ENCODE measurements at regions not wholly inside any gene's neighbourhood (a gene's known extent, or its start where the extent isn't known, plus 50 kb on each side); places are given as distances from the start of the nearest gene placed in this dataset.

GRCh38 chr10:64394744-64395143 lies 873.5 kb downstream of the REEP3 start:
- Histone ChIP-seq H3K27me3 (ENCODE audit: control insufficient read depth in 1 of 2, insufficient read depth in 2 of 2, low read length in 1 of 2) (no peaks in the 10 kb centered on the region), H3K9me3 (ENCODE audit: control insufficient read depth, low read length) (no peaks in the 10 kb centered on the region), H3K4me1 (ENCODE audit: control insufficient read depth in 1 of 2, insufficient read depth in 2 of 2, low read length in 2 of 2) (peaks cover 0 to 3% of the 10 kb centered on the region in 2 donors), H3K4me3 (ENCODE audit: low read length in 2 of 2) (no peak overlapping the region), H3K36me3 (ENCODE audit: control insufficient read depth in 1 of 2, insufficient read depth in 2 of 2, low read length in 1 of 2) (no peaks in the 10 kb centered on the region), H3K27ac (ENCODE audit: low read depth in 1 of 2, low read length in 2 of 2) (no peak overlapping the region)
- DNase-seq (no peak), ATAC-seq (ENCODE audit: low FRiP score) (no peak)
- intact Hi-C loops (cut with DNase I): no loop called here
- WGBS, 2 donors: 37 to 40% methylated on average over 1 of the region's 1 CpG

DNA sequence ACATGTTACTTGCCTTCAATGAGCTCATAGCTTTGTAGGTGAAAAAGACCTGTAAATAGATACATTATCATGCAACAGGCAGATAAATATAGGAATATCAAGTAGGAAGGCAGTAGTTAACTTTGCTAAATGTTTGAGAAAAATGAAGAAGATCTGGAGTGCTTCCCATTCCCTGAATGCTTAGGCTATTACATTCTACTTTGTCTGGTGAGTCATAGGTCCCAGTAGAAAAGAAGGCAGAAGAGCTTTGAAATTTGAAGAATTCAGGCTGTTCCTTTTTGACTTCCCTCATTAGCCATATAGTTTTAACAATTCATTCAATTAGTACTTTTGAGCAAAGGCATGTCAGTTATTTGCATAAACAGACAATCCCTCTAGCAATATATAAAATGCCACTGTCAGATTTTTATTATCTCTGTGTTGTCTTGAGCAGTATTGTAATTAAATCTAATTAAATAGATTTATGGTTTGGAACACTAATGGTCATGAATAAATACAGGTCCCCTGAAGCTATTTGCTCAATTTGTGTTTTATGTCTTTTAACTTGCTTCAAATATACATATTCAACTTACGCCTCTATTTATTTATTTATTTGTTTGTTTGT lies 875.0 kb downstream of the REEP3 start:
- 88 to 94% methylated on average over 1 of the region's 1 CpG for WGBS, 2 donors
- ATAC-seq (ENCODE audit: low FRiP score): no peak

DNA sequence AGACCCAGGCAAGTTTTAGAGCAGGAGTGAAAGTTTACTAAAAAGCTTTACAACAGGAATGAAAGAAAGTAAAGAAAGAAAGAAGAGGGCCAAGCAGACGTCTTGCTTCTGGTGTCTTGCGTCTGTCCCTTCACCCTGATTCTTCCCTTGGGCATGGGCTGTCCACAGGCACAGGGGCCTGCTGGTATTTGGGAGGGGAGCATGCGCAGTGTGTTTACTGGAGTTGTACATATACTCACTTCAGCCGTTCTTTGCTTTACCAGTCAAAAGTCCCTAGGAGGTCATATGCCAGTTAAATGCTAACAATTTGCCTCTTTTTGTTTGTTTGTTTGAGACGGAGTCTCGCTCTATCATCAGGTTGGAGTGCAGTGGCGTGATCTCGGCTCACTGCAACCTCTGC lies 875.9 kb downstream of the REEP3 start:
- H3K4me3 ChIP-seq (ENCODE audit: low read length in 2 of 2): no peak overlapping the region
- no peak for DNase-seq
- no peaks in the 10 kb centered on the region for H3K27me3 ChIP-seq (ENCODE audit: control insufficient read depth in 1 of 2, insufficient read depth in 2 of 2, low read length in 1 of 2)
- ATAC-seq (ENCODE audit: low FRiP score): no peak
- 88 to 92% methylated on average over 8 of the region's 8 CpGs for WGBS, 2 donors
- H3K4me1 ChIP-seq (ENCODE audit: control insufficient read depth in 1 of 2, insufficient read depth in 2 of 2, low read length in 2 of 2): peaks cover 0 to 3% of the 10 kb centered on the region in 2 donors
- H3K9me3 ChIP-seq (ENCODE audit: control insufficient read depth, low read length): no peaks in the 10 kb centered on the region
- H3K27ac ChIP-seq (ENCODE audit: low read depth in 1 of 2, low read length in 2 of 2): no peak overlapping the region
- no peaks in the 10 kb centered on the region for H3K36me3 ChIP-seq (ENCODE audit: control insufficient read depth in 1 of 2, insufficient read depth in 2 of 2, low read length in 1 of 2)
- intact Hi-C loops (cut with DNase I): no loop called here

More for the DNA sequence above, 875.0 kb downstream of the REEP3 start:
- no peak for DNase-seq
- no peak overlapping the region for H3K4me3 ChIP-seq (ENCODE audit: low read length in 2 of 2)
- no peak overlapping the region for H3K27ac ChIP-seq (ENCODE audit: low read depth in 1 of 2, low read length in 2 of 2)
- no peaks in the 10 kb centered on the region for H3K9me3 ChIP-seq (ENCODE audit: control insufficient read depth, low read length)
- H3K4me1 ChIP-seq (ENCODE audit: control insufficient read depth in 1 of 2, insufficient read depth in 2 of 2, low read length in 2 of 2): peaks cover 0 to 3% of the 10 kb centered on the region in 2 donors
- no peaks in the 10 kb centered on the region for H3K36me3 ChIP-seq (ENCODE audit: control insufficient read depth in 1 of 2, insufficient read depth in 2 of 2, low read length in 1 of 2)
- intact Hi-C loops (cut with DNase I): no loop called here
- no peaks in the 10 kb centered on the region for H3K27me3 ChIP-seq (ENCODE audit: control insufficient read depth in 1 of 2, insufficient read depth in 2 of 2, low read length in 1 of 2)

DNA sequence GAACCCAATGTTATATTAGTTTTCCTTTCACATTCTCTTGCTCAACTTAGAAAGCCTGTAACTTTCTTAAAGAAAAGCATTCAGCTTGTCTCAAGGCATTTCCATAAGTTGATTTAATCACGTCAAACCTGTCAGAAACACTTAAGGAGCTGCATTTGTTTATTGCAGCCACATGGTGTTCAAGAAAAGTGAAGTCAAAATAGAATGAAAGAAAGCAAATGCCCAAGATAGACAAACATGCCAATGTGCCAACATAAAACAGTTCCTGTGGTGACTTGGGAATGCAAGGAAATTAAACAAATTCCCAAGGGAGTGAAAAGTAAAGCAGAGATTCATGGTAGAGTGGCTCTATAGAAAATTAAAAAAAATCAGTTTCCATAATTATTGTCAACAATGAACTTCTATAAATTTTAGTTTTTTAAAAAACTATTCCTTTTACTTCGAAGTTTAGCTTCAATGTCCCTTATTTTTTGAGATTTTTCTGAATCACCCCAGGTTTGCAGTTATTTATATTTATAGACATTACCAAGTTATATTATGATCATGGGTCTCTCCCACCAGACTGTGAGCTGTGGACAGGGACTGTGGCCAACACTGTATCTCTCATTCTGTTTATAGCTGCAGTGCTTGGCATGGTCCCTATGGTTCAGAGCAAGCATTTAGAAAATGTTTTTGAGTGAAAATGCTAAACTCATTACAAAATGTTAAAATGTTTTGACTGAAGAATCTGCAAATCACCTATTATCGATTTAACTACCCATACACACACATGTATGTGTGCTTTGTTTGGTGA lies 887.4 kb downstream of the REEP3 start:
- Histone ChIP-seq H3K36me3 (ENCODE audit: control insufficient read depth in 1 of 2, insufficient read depth in 2 of 2, low read length in 1 of 2) (no peaks in the 10 kb centered on the region), H3K4me1 (ENCODE audit: control insufficient read depth in 1 of 2, insufficient read depth in 2 of 2, low read length in 2 of 2) (no peaks in the 10 kb centered on the region), H3K27me3 (ENCODE audit: control insufficient read depth in 1 of 2, insufficient read depth in 2 of 2, low read length in 1 of 2) (no peaks in the 10 kb centered on the region), H3K4me3 (ENCODE audit: low read length in 2 of 2) (no peak overlapping the region), H3K27ac (ENCODE audit: low read depth in 1 of 2, low read length in 2 of 2) (no peak overlapping the region), H3K9me3 (ENCODE audit: control insufficient read depth, low read length) (no peaks in the 10 kb centered on the region)
- no peak for ATAC-seq (ENCODE audit: low FRiP score)
- no peak for DNase-seq
- intact Hi-C loops (cut with DNase I): no loop called here
- 39 to 43% methylated on average over 3 of the region's 3 CpGs for WGBS, 2 donors

DNA sequence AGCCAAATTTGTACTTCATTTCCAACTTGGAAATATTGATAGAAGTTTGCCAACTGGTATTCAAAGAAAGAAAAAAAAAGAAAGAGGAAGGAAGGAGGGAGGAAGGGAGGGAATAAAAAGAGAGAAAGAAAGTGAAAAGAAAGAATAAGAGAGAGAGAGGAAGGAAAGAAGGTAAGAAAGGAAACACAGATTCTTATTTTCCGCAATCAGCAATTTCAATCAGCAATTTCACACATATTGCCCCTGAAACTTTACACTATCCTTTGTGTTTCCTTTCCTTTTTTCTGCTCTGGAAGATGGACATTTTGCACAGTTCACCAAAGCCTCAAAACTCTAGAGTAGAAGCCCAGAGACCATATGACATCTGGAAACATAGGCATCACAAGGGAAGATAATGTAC lies 888.1 kb downstream of the REEP3 start:
- Histone ChIP-seq H3K4me3 (ENCODE audit: low read length in 2 of 2) (no peak overlapping the region), H3K36me3 (ENCODE audit: control insufficient read depth in 1 of 2, insufficient read depth in 2 of 2, low read length in 1 of 2) (no peaks in the 10 kb centered on the region), H3K4me1 (ENCODE audit: control insufficient read depth in 1 of 2, insufficient read depth in 2 of 2, low read length in 2 of 2) (no peaks in the 10 kb centered on the region), H3K27me3 (ENCODE audit: control insufficient read depth in 1 of 2, insufficient read depth in 2 of 2, low read length in 1 of 2) (no peaks in the 10 kb centered on the region), H3K9me3 (ENCODE audit: control insufficient read depth, low read length) (no peaks in the 10 kb centered on the region), H3K27ac (ENCODE audit: low read depth in 1 of 2, low read length in 2 of 2) (no peak overlapping the region)
- intact Hi-C loops (cut with DNase I): no loop called here
- ATAC-seq (ENCODE audit: low FRiP score) (no peak), DNase-seq (no peak)
- WGBS, 2 donors: 95 to 100% methylated on average over 1 of the region's 1 CpG

- Histone ChIP-seq H3K4me1 (ENCODE audit: control insufficient read depth in 1 of 2, insufficient read depth in 2 of 2, low read length in 2 of 2) (no peaks in the 10 kb centered on the region), H3K27me3 (ENCODE audit: control insufficient read depth in 1 of 2, insufficient read depth in 2 of 2, low read length in 1 of 2) (no peaks in the 10 kb centered on the region), H3K27ac (ENCODE audit: low read depth in 1 of 2, low read length in 2 of 2) (no peak overlapping the region), H3K36me3 (ENCODE audit: control insufficient read depth in 1 of 2, insufficient read depth in 2 of 2, low read length in 1 of 2) (no peaks in the 10 kb centered on the region), H3K4me3 (ENCODE audit: low read length in 2 of 2) (no peak overlapping the region), H3K9me3 (ENCODE audit: control insufficient read depth, low read length) (no peaks in the 10 kb centered on the region)
- no peak for ATAC-seq (ENCODE audit: low FRiP score)
- intact Hi-C loops (cut with DNase I): no loop called here
- no peak for DNase-seq
- WGBS, 2 donors: 78 to 79% methylated on average over 1 of the region's 1 CpG
Observed at GRCh38 chr10:64416011-64416410, 894.8 kb downstream of the REEP3 start.

DNA sequence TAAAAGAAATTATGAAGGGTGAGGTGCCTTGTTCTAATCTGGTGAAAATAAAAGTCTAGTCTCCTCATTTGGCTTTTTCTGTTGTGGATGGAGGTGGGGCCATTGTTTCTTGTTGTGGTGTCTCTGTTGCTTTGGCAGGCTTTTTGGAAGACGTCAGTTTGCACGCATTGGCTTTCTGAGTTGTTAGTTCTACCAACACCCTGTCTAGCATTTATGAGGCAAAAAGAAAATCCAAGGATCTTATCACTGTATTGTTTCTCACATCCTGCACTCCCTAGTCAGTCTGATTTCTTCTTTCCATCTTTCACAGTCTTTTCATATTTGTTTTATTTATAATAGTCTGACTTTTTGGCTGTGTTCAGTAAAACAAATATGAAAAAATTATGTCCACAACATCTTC lies 898.3 kb downstream of the REEP3 start:
- H3K36me3 ChIP-seq (ENCODE audit: control insufficient read depth in 1 of 2, insufficient read depth in 2 of 2, low read length in 1 of 2): no peaks in the 10 kb centered on the region
- WGBS, 2 donors: 42 to 46% methylated on average over 2 of the region's 2 CpGs
- DNase-seq (no peak), ATAC-seq (ENCODE audit: low FRiP score) (no peak)
- no peak overlapping the region for H3K4me3 ChIP-seq (ENCODE audit: low read length in 2 of 2)
- no peak overlapping the region for H3K27ac ChIP-seq (ENCODE audit: low read depth in 1 of 2, low read length in 2 of 2)
- H3K27me3 ChIP-seq (ENCODE audit: control insufficient read depth in 1 of 2, insufficient read depth in 2 of 2, low read length in 1 of 2): no peaks in the 10 kb centered on the region
- no peaks in the 10 kb centered on the region for H3K9me3 ChIP-seq (ENCODE audit: control insufficient read depth, low read length)
- no peaks in the 10 kb centered on the region for H3K4me1 ChIP-seq (ENCODE audit: control insufficient read depth in 1 of 2, insufficient read depth in 2 of 2, low read length in 2 of 2)
- intact Hi-C loops (cut with DNase I): no loop called here

- intact Hi-C loops (cut with DNase I): no loop called here
Observed at GRCh38 chr10:64426745-64427144, 905.5 kb downstream of the REEP3 start.

DNA sequence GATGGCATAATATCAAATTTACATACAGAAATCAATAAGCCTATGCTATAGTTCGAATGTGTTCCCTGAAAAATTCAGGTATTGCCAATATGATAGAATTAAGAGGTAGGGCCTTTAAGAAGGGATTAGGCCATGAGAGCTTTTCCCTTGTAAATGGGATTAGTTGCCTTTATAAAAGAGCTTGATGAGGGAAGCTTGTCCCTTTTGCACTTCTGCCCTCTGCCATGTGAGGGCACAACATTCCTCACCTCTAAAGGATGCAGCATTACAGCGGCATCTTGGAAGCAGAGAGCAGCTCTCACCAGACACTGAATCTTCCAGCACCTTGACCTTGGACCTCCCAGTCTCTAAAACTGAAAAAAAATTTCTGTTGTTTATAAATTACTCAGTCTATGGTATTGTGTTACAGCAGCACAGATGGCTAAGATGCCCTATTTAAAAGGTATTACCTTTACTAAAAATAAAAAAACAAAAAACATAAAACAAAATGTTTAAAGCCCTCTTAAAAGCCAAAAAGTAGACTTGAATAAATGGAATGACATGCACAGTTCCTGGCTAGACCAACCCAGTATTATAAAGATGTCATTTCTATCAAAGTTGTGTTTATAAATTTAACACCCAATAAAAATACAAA lies 909.6 kb downstream of the REEP3 start:
- no peak overlapping the region for H3K4me3 ChIP-seq (ENCODE audit: low read length in 2 of 2)
- ATAC-seq (ENCODE audit: low FRiP score) (no peak), DNase-seq (no peak)
- no peaks in the 10 kb centered on the region for H3K9me3 ChIP-seq (ENCODE audit: control insufficient read depth, low read length)
- H3K4me1 ChIP-seq (ENCODE audit: control insufficient read depth in 1 of 2, insufficient read depth in 2 of 2, low read length in 2 of 2): no peaks in the 10 kb centered on the region
- H3K36me3 ChIP-seq (ENCODE audit: control insufficient read depth in 1 of 2, insufficient read depth in 2 of 2, low read length in 1 of 2): no peaks in the 10 kb centered on the region
- 29 to 32% methylated on average over 2 of the region's 2 CpGs for WGBS, 2 donors
- no peaks in the 10 kb centered on the region for H3K27me3 ChIP-seq (ENCODE audit: control insufficient read depth in 1 of 2, insufficient read depth in 2 of 2, low read length in 1 of 2)
- no peak overlapping the region for H3K27ac ChIP-seq (ENCODE audit: low read depth in 1 of 2, low read length in 2 of 2)
- intact Hi-C loops (cut with DNase I): no loop called here

More at GRCh38 chr10:64426745-64427144, 905.5 kb downstream of the REEP3 start:
- no peaks in the 10 kb centered on the region for H3K9me3 ChIP-seq (ENCODE audit: control insufficient read depth, low read length)
- WGBS, 2 donors: 85 to 88% methylated on average over 3 of the region's 3 CpGs
- ATAC-seq (ENCODE audit: low FRiP score) (no peak), DNase-seq (no peak)
- no peak overlapping the region for H3K27ac ChIP-seq (ENCODE audit: low read depth in 1 of 2, low read length in 2 of 2)
- no peaks in the 10 kb centered on the region for H3K36me3 ChIP-seq (ENCODE audit: control insufficient read depth in 1 of 2, insufficient read depth in 2 of 2, low read length in 1 of 2)
- no peaks in the 10 kb centered on the region for H3K27me3 ChIP-seq (ENCODE audit: control insufficient read depth in 1 of 2, insufficient read depth in 2 of 2, low read length in 1 of 2)
- H3K4me3 ChIP-seq (ENCODE audit: low read length in 2 of 2): no peak overlapping the region
- H3K4me1 ChIP-seq (ENCODE audit: control insufficient read depth in 1 of 2, insufficient read depth in 2 of 2, low read length in 2 of 2): no peaks in the 10 kb centered on the region

Measured in aorta (tissue), 5 donors.